MM.1S (cell line): ENCODE measurements at regions not wholly inside any gene's neighbourhood (a gene's known extent, or its start where the extent isn't known, plus 50 kb on each side); places are given as distances from the start of the nearest gene placed in this dataset.

Experiments used
- DNase-seq: peaks from one replicate; pipeline ENCODE4 v3.0.0-alpha.2; 2015
- H2AFZ ChIP-seq: fragments of 300-600 bp; sonication (generic); 2 replicates; pipeline ENCODE4 v1.6.0; 2016; ENCODE audit warnings: antibody characterized with exemption, low read length
- H3F3A ChIP-seq: fragments of 300-600 bp; sonication (generic); 2 replicates; pipeline ENCODE4 v1.6.1; 2016; ENCODE audit warnings: mild to moderate bottlenecking, antibody characterized with exemption, low read length, moderate library complexity, mixed read lengths; ENCODE audit not compliant: insufficient read depth
- H3K27ac ChIP-seq: fragments of 300-600 bp; sonication (generic); 2 replicates; pipeline ENCODE4 v1.5.1; 2016; ENCODE audit warnings: mild to moderate bottlenecking, low read length
- H3K27me3 ChIP-seq: fragments of 300-600 bp; sonication (generic); replicated peaks from 2 replicates; pipeline ENCODE4 v1.6.0; 2016; ENCODE audit warnings: low read length; ENCODE audit not compliant: insufficient read depth
- H3K36me3 ChIP-seq: fragments of 300-600 bp; sonication (generic); replicated peaks from 2 replicates; pipeline ENCODE4 v1.6.1; 2016; ENCODE audit warnings: mild to moderate bottlenecking, low read length, mixed read lengths; ENCODE audit not compliant: insufficient read depth
- H3K4me1 ChIP-seq: fragments of 300-600 bp; sonication (generic); 2 replicates; pipeline ENCODE4 v1.6.1; 2016; ENCODE audit warnings: low read length, mixed read lengths
- H3K4me2 ChIP-seq: fragments of 300-600 bp; sonication (generic); 2 replicates; pipeline ENCODE4 v1.6.0; 2016; ENCODE audit warnings: low read depth, low read length
- H3K4me3 ChIP-seq: fragments of 300-600 bp; sonication (generic); 2 replicates; pipeline ENCODE4 v1.5.1; 2016; ENCODE audit warnings: low read length, mixed read lengths
- H3K79me2 ChIP-seq: fragments of 300-600 bp; sonication (generic); 2 replicates; pipeline ENCODE4 v1.6.1; 2016; ENCODE audit warnings: mixed run types, low read length, mixed read lengths
- H3K9ac ChIP-seq: fragments of 300-600 bp; sonication (generic); 2 replicates; pipeline ENCODE4 v1.6.1; 2016; ENCODE audit warnings: low read length, mixed read lengths
- H3K9me2 ChIP-seq: fragments of 300-600 bp; sonication (generic); replicated peaks from 2 replicates; pipeline ENCODE4 v1.6.1; 2016; ENCODE audit warnings: mild to moderate bottlenecking, low read length, mixed read lengths; ENCODE audit not compliant: insufficient read depth
- H3K9me3 ChIP-seq: fragments of 300-600 bp; sonication (generic); replicated peaks from 2 replicates; pipeline ENCODE4 v1.6.1; 2016; ENCODE audit warnings: mild to moderate bottlenecking, low read length, mixed read lengths; ENCODE audit not compliant: insufficient read depth
- H4K20me1 ChIP-seq: fragments of 300-600 bp; sonication (generic); 2 replicates; pipeline ENCODE4 v1.6.1; 2016; ENCODE audit warnings: mild to moderate bottlenecking, low read length, moderate library complexity, mixed read lengths; ENCODE audit not compliant: insufficient read depth
- EZH2 ChIP-seq: fragments of 300-600 bp; sonication (generic); optimal IDR thresholded peaks from 2 replicates; pipeline ENCODE3; 2017; ENCODE audit warnings: low read depth, mild to moderate bottlenecking, antibody characterized with exemption, low read length, mixed read lengths
- TF ChIP-seq, protein P1 (sequence below): fragments of 300-600 bp; sonication (generic); IDR thresholded peaks from 2 replicates; pipeline ENCODE4 v1.5.1; 2016; ENCODE audit warnings: antibody characterized with exemption, low read length, mixed read lengths

DNA sequence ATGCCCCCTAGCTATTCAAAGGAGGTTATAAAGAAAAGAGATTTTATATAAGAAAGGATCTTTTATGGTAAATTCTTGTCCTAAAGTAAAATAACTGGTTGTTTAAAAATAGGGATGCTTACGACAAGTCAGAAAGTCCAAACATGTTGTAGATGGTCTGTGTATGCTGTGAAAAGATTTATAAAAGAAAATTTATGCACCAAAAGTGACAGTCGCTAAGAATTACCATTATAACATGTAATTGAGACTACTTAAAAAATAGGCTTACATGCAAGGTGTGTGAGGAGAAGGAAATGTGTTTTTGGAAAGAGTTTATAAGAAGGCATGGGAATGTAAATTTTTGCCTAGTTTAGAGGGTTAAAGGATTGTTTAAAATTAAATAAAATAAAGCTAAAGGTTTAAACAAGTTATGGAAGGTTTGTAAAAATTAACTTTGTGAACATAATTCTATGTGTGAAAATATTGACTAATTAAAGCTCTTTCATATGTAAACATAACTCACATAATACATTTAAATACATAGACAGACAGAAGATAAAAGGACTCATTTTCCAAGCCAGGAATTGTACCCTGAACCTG is 118.5 kb downstream of the LYZL1 start:
- Histone ChIP-seq H2AFZ (no peak overlapping the region), H3K9me3 (no peaks in the 10 kb centered on the region), H3F3A (no peaks in the 10 kb centered on the region; the same call in 1 of the 2 replicates), H3K4me2 (no peak overlapping the region), H3K4me3 (no peak overlapping the region), H3K36me3 (no peaks in the 10 kb centered on the region), H3K27ac (no peak overlapping the region), H3K27me3 (no peaks in the 10 kb centered on the region), H3K9ac (no peak overlapping the region), H4K20me1 (no peaks in the 10 kb centered on the region), H3K79me2 (peaks cover 23% of the 10 kb centered on the region), H3K9me2 (no peaks in the 10 kb centered on the region), H3K4me1 (no peaks in the 10 kb centered on the region)
- DNase-seq = no peak
- TF ChIP-seq EZH2 = no peak
- TF ChIP-seq, protein P1, sequence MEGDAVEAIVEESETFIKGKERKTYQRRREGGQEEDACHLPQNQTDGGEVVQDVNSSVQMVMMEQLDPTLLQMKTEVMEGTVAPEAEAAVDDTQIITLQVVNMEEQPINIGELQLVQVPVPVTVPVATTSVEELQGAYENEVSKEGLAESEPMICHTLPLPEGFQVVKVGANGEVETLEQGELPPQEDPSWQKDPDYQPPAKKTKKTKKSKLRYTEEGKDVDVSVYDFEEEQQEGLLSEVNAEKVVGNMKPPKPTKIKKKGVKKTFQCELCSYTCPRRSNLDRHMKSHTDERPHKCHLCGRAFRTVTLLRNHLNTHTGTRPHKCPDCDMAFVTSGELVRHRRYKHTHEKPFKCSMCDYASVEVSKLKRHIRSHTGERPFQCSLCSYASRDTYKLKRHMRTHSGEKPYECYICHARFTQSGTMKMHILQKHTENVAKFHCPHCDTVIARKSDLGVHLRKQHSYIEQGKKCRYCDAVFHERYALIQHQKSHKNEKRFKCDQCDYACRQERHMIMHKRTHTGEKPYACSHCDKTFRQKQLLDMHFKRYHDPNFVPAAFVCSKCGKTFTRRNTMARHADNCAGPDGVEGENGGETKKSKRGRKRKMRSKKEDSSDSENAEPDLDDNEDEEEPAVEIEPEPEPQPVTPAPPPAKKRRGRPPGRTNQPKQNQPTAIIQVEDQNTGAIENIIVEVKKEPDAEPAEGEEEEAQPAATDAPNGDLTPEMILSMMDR = no peak
